CD4-positive, alpha-beta T cell treated with Interleukin-6 at 100 ng/mL for 8 hours (primary cell): ENCODE measurements at regions not wholly inside any gene's neighbourhood (a gene's known extent, or its start where the extent isn't known, plus 50 kb on each side); places are given as distances from the start of the nearest gene placed in this dataset.

Source experiments
- DNase-seq: peaks from one replicate; pipeline ENCODE4 v3.0.0-alpha.2; 2020; ENCODE audit warnings: mixed read lengths, low spot score

GRCh38 chr15:98451236-98451635, 197.1 kb upstream of the IGF1R start:
- DNase-seq: no peak

GRCh38 chr15:98452238-98452637, 196.1 kb upstream of the IGF1R start:
- no peak for DNase-seq

GRCh38 chr15:98455904-98456303, 192.4 kb upstream of the IGF1R start:
- no peak for DNase-seq

- no peak for DNase-seq
These were observed 171.8 kb upstream of the IGF1R start for GRCh38 chr15:98476559-98476958.

- no peak for DNase-seq
These were observed 167.5 kb upstream of the IGF1R start for GRCh38 chr15:98480844-98481243.

- no peak for DNase-seq
These were observed 164.7 kb upstream of the IGF1R start for GRCh38 chr15:98483575-98484130.

GRCh38 chr15:98484914-98485313, 163.4 kb upstream of the IGF1R start:
- no peak for DNase-seq

GRCh38 chr15:98485451-98485850, 162.9 kb upstream of the IGF1R start:
- no peak for DNase-seq

- DNase-seq: no peak
These were observed 154.3 kb upstream of the IGF1R start for GRCh38 chr15:98493966-98494511.

- no peak for DNase-seq
These were observed 147.1 kb upstream of the IGF1R start for GRCh38 chr15:98501192-98501591.

GRCh38 chr15:98501632-98502031, 146.7 kb upstream of the IGF1R start:
- DNase-seq: no peak

- DNase-seq: no peak
These were observed 144.4 kb upstream of the IGF1R start for GRCh38 chr15:98503970-98504369.

- no peak for DNase-seq
These were observed 143.3 kb upstream of the IGF1R start for GRCh38 chr15:98504998-98505397.

GRCh38 chr15:98505611-98506031, 142.7 kb upstream of the IGF1R start:
- no peak for DNase-seq

GRCh38 chr15:98506172-98506571, 142.2 kb upstream of the IGF1R start:
- no peak for DNase-seq

- no peak for DNase-seq
These were observed 141.6 kb upstream of the IGF1R start for GRCh38 chr15:98506711-98507110.

- no peak for DNase-seq
These were observed 134.8 kb upstream of the IGF1R start for GRCh38 chr15:98513428-98513986.

GRCh38 chr15:98514034-98514622, 134.2 kb upstream of the IGF1R start:
- no peak for DNase-seq

- peak; percentile 58 for DNase-seq
These were observed 129.3 kb upstream of the IGF1R start for GRCh38 chr15:98518823-98519561.

- no peak for DNase-seq
These were observed 128.4 kb upstream of the IGF1R start for GRCh38 chr15:98519767-98520550.

- no peak for DNase-seq
These were observed 126.2 kb upstream of the IGF1R start for GRCh38 chr15:98522127-98522526.
